ENCODE measurements at regions not wholly inside any gene's neighbourhood (a gene's known extent, or its start where the extent isn't known, plus 50 kb on each side); places are given as distances from the start of the nearest gene placed in this dataset.

DNA sequence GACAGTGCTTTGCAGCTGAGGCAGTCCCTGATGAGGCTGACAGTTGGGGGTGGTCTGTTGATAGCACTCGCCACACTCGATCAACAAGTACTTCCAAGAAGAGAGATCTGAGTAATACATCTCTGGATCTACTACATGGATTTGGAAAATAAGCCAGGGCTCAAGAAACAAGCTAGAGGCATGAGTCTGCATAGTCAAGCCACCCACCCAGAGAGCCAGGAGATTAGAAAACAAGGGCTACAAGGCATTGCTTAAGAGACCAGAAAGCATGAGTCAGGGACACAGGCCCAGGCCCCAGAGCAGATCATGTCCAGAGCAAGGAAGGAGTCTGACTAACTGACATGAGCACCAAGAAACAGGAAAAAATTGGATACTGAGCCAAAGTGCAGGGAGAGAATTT, 196.9 kb upstream of the CWC22 start:
- TF ChIP-seq, protein P1, sequence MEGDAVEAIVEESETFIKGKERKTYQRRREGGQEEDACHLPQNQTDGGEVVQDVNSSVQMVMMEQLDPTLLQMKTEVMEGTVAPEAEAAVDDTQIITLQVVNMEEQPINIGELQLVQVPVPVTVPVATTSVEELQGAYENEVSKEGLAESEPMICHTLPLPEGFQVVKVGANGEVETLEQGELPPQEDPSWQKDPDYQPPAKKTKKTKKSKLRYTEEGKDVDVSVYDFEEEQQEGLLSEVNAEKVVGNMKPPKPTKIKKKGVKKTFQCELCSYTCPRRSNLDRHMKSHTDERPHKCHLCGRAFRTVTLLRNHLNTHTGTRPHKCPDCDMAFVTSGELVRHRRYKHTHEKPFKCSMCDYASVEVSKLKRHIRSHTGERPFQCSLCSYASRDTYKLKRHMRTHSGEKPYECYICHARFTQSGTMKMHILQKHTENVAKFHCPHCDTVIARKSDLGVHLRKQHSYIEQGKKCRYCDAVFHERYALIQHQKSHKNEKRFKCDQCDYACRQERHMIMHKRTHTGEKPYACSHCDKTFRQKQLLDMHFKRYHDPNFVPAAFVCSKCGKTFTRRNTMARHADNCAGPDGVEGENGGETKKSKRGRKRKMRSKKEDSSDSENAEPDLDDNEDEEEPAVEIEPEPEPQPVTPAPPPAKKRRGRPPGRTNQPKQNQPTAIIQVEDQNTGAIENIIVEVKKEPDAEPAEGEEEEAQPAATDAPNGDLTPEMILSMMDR (IDR thresholded peaks at IDR 0.05), result no peak
- TF ChIP-seq POLR2AphosphoS5 (IDR thresholded peaks at IDR 0.05), result no peak
